OCI-LY1 (cell line): ENCODE measurements at regions not wholly inside any gene's neighbourhood (a gene's known extent, or its start where the extent isn't known, plus 50 kb on each side); places are given as distances from the start of the nearest gene placed in this dataset.

Experiments used
- CTCF ChIP-seq: fragments of 200-600 bp; sonication (generic), shearing (Covaris generic); IDR thresholded peaks from 2 replicates; pipeline ENCODE4 v1.5.1; 2017; ENCODE audit warnings: mild to moderate bottlenecking, antibody characterized with exemption, low read length, moderate library complexity, mixed read lengths
- EZH2 ChIP-seq: fragments of 200-600 bp; sonication (generic), shearing (Covaris generic); IDR thresholded peaks from 2 replicates; pipeline ENCODE4 v1.8.0; 2017; ENCODE audit warnings: borderline replicate concordance, mixed run types, mild to moderate bottlenecking, antibody characterized with exemption, low read length, moderate library complexity, mixed read lengths

GRCh38 chr20:47957135-47957534 is 171.9 kb upstream of the SULF2 start:
- TF ChIP-seq CTCF (no peak), EZH2 (no peak)
